Retinal pigment epithelial cell (primary cell): ENCODE measurements at regions not wholly inside any gene's neighbourhood (a gene's known extent, or its start where the extent isn't known, plus 50 kb on each side); places are given as distances from the start of the nearest gene placed in this dataset.
"Not testable (repeated sequence)": the region's sequence is repeated elsewhere in the genome, so short reads cannot be mapped to it uniquely, and the experiment has no call there.

ENCODE experiments used
- DNase-seq: peaks from one replicate; pipeline ENCODE4 v3.0.0-alpha.2; 2010; ENCODE audit warnings: low read depth
- H3K4me3 ChIP-seq: 2 replicates; pipeline ENCODE4 v1.5.1; 2011; ENCODE audit warnings: mild to moderate bottlenecking, low read length, control low read depth, moderate library complexity
- TF ChIP-seq, protein P1 (sequence below): conservative IDR thresholded peaks from 2 replicates; pipeline ENCODE4 v1.5.1; 2011; ENCODE audit warnings: low read depth, low read length, control low read depth, inconsistent platforms

DNA sequence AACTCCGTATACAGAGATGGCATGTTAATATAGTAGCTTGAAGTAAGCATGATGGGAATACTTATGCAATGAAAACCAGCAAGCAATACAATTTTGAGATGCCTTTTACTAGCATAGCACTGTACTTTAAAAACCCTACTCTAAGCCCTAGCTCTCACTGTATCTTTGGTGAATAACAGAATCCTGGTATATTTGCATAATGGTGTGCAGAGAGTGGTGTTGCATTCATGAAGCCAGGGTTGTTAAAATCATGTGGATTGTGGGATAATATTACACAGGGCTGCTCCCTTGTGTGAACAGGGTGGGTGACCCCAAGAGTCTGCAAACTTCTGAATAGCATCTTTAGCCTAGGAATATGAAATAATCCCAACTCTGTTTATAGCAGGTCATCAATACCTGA is 105.2 kb upstream of the BMP2 start:
- DNase-seq = no peak
- TF ChIP-seq, protein P1, sequence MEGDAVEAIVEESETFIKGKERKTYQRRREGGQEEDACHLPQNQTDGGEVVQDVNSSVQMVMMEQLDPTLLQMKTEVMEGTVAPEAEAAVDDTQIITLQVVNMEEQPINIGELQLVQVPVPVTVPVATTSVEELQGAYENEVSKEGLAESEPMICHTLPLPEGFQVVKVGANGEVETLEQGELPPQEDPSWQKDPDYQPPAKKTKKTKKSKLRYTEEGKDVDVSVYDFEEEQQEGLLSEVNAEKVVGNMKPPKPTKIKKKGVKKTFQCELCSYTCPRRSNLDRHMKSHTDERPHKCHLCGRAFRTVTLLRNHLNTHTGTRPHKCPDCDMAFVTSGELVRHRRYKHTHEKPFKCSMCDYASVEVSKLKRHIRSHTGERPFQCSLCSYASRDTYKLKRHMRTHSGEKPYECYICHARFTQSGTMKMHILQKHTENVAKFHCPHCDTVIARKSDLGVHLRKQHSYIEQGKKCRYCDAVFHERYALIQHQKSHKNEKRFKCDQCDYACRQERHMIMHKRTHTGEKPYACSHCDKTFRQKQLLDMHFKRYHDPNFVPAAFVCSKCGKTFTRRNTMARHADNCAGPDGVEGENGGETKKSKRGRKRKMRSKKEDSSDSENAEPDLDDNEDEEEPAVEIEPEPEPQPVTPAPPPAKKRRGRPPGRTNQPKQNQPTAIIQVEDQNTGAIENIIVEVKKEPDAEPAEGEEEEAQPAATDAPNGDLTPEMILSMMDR = no peak
- no peak overlapping the region for H3K4me3 ChIP-seq

DNA sequence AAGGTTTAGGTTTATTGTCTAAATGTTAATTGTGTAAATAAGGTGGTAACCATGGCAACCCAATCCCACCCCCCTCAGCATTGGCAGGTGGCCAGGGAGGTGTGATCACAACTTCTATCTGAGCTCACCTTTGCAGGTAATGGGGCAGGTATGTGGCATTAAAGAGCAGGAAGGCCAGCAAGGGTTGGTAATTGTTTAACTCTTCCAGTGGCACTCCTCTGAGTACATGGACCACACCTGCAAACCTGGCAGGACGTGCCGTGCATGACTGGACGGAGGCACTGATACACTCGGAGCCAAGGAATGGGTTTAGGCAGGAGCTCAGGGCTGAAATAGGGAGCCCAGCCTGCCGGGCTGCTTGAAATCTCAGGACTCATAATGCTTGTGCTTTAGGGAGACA is 107.0 kb upstream of the BMP2 start:
- H3K4me3 ChIP-seq = no peak overlapping the region
- TF ChIP-seq, protein P1 = no peak
- DNase-seq = no peak

DNA sequence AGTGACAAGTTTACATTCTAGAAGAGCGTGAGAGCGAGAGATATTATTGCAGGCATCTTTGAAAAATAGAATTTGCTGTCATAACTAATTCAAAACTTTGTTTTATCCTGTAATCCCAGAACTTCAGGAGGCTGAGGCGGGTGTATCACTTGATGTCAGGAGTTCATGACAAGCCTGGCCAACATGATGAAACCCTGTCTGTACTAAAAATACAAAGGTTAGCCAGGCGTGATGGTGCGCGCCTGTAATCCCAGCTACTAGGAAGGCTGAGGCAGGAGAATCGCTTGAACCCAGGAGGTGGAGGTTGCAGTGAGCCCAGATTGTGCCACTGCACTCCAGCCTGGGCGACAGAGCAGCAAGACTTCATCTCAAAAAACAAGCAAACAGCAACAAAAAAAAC is 108.6 kb upstream of the BMP2 start:
- DNase-seq, H3K4me3 ChIP-seq: not testable (repeated sequence)

DNA sequence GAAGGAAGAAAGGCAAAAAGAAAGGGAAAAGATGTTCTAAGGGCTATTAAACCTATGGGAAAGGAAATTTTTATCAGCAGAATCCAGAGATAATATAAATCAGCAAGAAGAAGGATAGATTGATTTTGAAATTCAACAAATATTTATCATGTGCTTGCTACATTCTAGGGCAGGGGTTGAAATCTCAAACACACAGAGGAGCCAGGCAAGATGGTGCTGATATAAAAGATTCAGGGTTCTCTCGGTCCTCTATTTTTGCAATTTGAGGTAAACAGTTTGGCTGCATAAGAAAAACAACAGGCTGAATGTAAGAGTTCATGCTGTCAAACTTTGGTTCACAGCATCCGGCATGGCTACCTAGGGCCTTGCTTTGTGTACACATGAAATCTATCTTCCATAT is 109.6 kb upstream of the BMP2 start:
- H3K4me3 ChIP-seq = no peak overlapping the region
- TF ChIP-seq, protein P1 = no peak
- DNase-seq = no peak

DNA sequence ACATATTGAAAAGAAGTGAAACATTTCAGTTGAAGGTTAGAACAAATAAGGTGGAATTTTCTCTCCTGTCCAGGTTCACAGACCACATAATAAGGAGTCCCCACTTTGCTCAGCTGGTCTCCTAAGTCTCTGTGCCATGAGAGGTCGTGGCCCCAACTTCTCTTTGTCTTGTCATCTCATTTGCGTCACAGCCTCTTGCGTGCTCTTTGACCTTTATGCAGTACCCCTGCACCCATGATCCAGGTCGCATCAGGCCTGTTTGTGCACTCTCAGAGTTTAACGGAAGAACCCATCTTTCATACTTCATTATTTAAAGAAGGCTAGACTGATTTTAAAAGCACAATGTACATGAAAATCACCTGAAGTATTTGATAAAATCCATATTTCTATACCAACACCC is 110.4 kb upstream of the BMP2 start:
- DNase-seq = no peak
- TF ChIP-seq, protein P1 = no peak
- H3K4me3 ChIP-seq = no peak overlapping the region

DNA sequence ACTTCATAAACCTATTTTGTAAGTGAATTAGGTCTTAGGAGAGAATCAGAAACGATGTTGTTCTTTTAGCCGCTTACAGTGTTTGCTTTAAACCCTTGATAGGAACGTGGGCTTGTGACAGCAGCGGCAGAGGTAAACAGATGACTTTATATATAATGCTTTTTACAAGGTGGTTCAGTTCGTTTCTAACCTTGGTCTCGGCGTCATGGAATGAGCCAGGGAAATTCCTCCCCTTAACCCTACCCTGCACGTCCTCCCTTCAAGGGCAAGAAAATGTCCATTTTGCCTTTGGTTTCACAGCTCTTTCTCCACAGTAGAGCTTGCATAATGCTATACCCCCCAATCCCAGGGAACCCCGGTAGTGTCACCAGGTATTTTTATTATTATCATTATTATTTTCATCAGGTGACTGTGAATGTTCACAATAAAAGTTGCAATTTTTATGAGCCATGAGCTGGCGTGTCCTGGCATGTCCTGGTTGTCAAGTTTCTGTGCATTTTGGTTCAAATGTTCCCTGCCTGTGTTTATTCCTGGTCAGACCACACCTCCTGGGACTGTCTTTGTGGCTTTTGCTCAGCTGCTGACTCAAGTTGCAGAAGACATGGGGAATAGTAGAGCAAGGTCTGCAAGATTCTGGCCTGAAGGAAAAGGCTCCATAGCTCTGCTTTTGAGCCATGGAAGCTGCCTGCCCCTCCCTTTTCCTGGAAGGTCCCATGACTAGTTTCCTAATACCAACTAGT is 112.8 kb upstream of the BMP2 start:
- TF ChIP-seq, protein P1 = no peak
- DNase-seq = no peak
- no peak overlapping the region for H3K4me3 ChIP-seq

DNA sequence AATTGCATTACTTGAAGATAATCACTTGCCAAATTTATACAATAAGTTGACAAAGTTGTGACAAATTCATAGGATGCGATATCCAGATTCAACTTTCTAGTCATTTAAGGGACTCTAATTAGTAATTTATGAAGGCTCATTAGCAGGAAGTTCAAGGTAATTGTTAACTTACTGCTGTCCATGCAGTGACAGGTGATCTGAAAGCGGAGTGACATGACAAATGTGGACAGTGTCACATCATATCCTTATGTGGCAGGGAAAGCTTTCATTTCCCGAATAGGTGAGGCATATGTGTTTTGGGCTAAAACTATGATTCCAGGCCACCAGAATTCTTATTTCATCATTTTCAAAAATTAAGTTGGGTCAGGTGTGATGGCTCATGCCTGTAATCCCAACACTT is 115.9 kb upstream of the BMP2 start:
- no peak for DNase-seq
- TF ChIP-seq, protein P1 = no peak
- no peak overlapping the region for H3K4me3 ChIP-seq

DNA sequence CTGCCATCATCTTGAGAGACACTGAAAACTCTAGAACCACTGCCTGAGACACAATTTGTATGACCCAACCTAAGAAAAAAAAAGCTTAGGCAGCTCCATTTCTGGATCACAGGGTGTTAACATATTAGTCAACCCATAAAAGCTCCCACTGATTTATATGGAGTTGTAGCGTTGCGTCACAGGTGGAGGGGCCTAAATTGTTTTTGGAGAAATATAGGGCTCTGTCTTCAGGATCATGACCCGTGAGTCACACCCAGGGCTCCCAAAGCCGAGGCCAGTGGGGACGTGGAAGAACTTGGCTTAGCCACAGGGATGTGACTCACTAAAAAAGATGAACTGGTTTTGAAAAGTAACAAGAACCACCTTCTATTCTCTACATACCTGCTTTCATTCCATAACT is 116.5 kb upstream of the BMP2 start:
- H3K4me3 ChIP-seq = no peak overlapping the region
- no peak for DNase-seq
- TF ChIP-seq, protein P1 = no peak
